ENCODE measurements at regions not wholly inside any gene's neighbourhood (a gene's known extent, or its start where the extent isn't known, plus 50 kb on each side); places are given as distances from the start of the nearest gene placed in this dataset.

DNA sequence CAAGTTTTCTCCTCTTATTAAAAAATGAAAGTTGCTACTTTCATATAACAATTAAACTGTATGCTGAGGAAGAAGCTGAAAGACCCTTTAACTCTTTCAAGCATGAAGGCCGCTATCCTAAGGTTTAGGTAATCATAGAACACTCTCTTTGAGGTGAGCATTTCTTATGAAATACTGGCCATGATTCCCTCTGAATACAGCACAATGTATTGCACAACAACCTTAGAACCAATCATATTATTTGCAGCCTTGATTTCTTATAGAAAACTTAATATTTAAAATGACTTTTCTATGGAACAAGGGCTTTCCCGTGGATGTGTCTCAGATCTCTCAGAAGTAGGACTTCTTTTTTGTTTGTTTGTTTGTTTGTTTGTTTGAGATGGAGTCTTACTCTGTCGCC lies 333.4 kb upstream of the TEX13C start:
- no peaks in the 10 kb centered on the region for H3K4me1 ChIP-seq (ENCODE audit: control insufficient read depth in 1 of 2, insufficient read depth in 2 of 2, low read length in 2 of 2)
- H3K36me3 ChIP-seq (ENCODE audit: control insufficient read depth in 1 of 2, insufficient read depth in 2 of 2, low read length in 1 of 2) = no peaks in the 10 kb centered on the region
- no peak for ATAC-seq (ENCODE audit: low FRiP score)
- WGBS, 2 donors = 65 to 81% methylated on average over 3 of the region's 3 CpGs
- DNase-seq = no peak
- no peaks in the 10 kb centered on the region for H3K9me3 ChIP-seq (ENCODE audit: control insufficient read depth, low read length)
- no peak overlapping the region for H3K4me3 ChIP-seq (ENCODE audit: low read length in 2 of 2)
- intact Hi-C loops (cut with DNase I) = no loop called here
- no peaks in the 10 kb centered on the region for H3K27me3 ChIP-seq (ENCODE audit: control insufficient read depth in 1 of 2, insufficient read depth in 2 of 2, low read length in 1 of 2)
- H3K27ac ChIP-seq (ENCODE audit: low read depth in 1 of 2, low read length in 2 of 2) = no peak overlapping the region

DNA sequence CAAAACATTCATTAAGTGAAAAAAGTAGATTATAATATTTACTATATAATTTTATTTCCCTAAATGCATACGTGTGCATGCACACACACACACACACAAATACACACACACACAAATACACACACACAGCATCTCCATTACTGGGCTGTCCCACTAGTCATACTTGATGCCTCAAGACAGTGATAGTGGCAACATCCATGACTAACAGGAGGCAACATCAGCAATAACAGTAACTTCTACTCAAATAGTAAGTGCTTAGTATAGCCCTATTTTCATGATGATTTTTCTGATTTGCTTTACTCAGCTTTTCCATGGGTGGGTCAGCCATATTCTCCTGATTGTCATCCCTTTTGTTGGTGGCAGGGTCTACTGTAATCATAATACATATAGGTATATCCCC lies 325.9 kb upstream of the TEX13C start:
- H3K27me3 ChIP-seq (ENCODE audit: control insufficient read depth in 1 of 2, insufficient read depth in 2 of 2, low read length in 1 of 2) = no peaks in the 10 kb centered on the region
- H3K27ac ChIP-seq (ENCODE audit: low read depth in 1 of 2, low read length in 2 of 2) = no peak overlapping the region
- intact Hi-C loops (cut with DNase I) = no loop called here
- H3K4me3 ChIP-seq (ENCODE audit: low read length in 2 of 2) = no peak overlapping the region
- no peak for ATAC-seq (ENCODE audit: low FRiP score)
- no peak for DNase-seq
- H3K36me3 ChIP-seq (ENCODE audit: control insufficient read depth in 1 of 2, insufficient read depth in 2 of 2, low read length in 1 of 2) = no peaks in the 10 kb centered on the region
- H3K9me3 ChIP-seq (ENCODE audit: control insufficient read depth, low read length) = no peaks in the 10 kb centered on the region
- H3K4me1 ChIP-seq (ENCODE audit: control insufficient read depth in 1 of 2, insufficient read depth in 2 of 2, low read length in 2 of 2) = no peaks in the 10 kb centered on the region
- 54 to 89% methylated on average over 1 of the region's 1 CpG for WGBS, 2 donors

DNA sequence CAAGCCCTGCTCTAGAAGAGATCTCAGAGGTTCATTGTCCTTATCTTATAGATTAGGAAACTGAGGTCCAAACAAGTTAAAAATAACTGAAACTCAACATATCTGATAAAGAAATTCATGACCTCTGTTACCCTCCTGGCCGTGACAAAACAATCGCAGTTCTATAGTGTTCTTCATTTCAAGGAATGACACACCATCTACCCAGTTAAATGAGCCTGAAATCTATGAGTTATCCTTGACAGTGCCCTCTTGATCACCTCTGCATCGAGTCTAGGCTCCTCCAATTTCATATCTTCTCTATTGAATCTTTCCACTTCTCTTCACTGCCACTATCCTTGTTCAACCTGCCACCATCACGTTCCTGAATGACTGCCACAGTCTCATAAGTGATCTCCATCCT lies 325.3 kb upstream of the TEX13C start:
- Histone ChIP-seq H3K9me3 (ENCODE audit: control insufficient read depth, low read length) (no peaks in the 10 kb centered on the region), H3K36me3 (ENCODE audit: control insufficient read depth in 1 of 2, insufficient read depth in 2 of 2, low read length in 1 of 2) (no peaks in the 10 kb centered on the region), H3K4me1 (ENCODE audit: control insufficient read depth in 1 of 2, insufficient read depth in 2 of 2, low read length in 2 of 2) (no peaks in the 10 kb centered on the region), H3K27me3 (ENCODE audit: control insufficient read depth in 1 of 2, insufficient read depth in 2 of 2, low read length in 1 of 2) (no peaks in the 10 kb centered on the region), H3K4me3 (ENCODE audit: low read length in 2 of 2) (no peak overlapping the region), H3K27ac (ENCODE audit: low read depth in 1 of 2, low read length in 2 of 2) (no peak overlapping the region)
- 50 to 71% methylated on average over 4 of the region's 4 CpGs for WGBS, 2 donors
- no peak for ATAC-seq (ENCODE audit: low FRiP score)
- no peak for DNase-seq
- intact Hi-C loops (cut with DNase I) = no loop called here

DNA sequence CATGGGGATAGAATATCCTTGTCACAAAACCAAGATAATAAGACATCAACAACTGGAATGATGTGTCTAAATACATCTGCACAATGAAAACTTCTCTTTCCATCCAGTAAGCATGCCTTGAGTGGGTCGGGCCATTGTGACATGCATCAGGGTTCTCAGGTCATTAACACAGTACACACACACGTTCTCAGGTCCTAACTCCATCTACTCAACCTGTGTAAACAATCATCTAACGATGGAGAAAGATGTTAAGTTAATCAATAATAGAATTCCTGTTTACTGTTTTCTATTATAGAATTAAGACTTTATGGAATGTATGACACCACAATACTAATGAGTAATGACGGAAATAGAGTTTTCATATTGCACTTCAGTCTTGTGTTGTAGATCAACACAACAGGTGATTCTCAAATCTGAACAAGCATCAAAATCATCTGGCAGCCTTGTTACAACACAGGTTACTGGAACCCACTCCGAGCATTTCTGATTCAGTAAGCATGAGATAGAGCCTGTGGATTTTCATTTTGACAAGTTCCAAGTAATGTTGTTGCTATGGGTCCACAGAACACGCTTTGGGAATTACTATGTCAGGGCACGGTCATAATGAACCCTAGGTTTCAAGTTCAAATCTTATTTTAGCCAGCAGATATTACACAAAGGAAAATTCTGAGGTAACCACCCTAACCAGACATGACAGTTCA lies 315.8 kb upstream of the TEX13C start:
- DNase-seq (no peak), ATAC-seq (ENCODE audit: low FRiP score) (no peak)
- no peak overlapping the region for H3K4me3 ChIP-seq (ENCODE audit: low read length in 2 of 2)
- no peak overlapping the region for H3K27ac ChIP-seq (ENCODE audit: low read depth in 1 of 2, low read length in 2 of 2)
- H3K4me1 ChIP-seq (ENCODE audit: control insufficient read depth in 1 of 2, insufficient read depth in 2 of 2, low read length in 2 of 2) = no peaks in the 10 kb centered on the region
- H3K36me3 ChIP-seq (ENCODE audit: control insufficient read depth in 1 of 2, insufficient read depth in 2 of 2, low read length in 1 of 2) = no peaks in the 10 kb centered on the region
- H3K27me3 ChIP-seq (ENCODE audit: control insufficient read depth in 1 of 2, insufficient read depth in 2 of 2, low read length in 1 of 2) = no peaks in the 10 kb centered on the region
- no peaks in the 10 kb centered on the region for H3K9me3 ChIP-seq (ENCODE audit: control insufficient read depth, low read length)
- intact Hi-C loops (cut with DNase I) = no loop called here
- WGBS, 2 donors = 59 to 62% methylated on average over 7 of the region's 7 CpGs

DNA sequence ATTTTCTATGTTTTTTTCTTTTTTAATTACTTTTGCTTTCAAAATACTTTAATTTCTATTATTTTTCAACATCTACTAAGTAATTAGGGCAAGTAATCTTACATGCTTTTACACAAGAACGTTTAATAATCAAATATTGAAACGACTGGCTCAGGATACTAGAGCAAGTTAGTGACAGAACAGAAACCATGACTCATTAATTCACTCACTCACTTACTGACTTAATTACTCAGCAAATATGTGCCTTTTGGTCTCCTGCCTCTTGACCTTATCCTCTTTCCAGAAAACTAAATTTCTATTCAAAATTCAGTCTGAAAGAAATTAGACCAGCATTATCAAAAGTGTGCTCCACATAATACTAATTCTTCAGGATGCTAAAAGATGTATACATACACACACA lies 314.9 kb upstream of the TEX13C start:
- Histone ChIP-seq H3K36me3 (ENCODE audit: control insufficient read depth in 1 of 2, insufficient read depth in 2 of 2, low read length in 1 of 2) (no peaks in the 10 kb centered on the region), H3K9me3 (ENCODE audit: control insufficient read depth, low read length) (no peaks in the 10 kb centered on the region), H3K4me3 (ENCODE audit: low read length in 2 of 2) (no peak overlapping the region), H3K27me3 (ENCODE audit: control insufficient read depth in 1 of 2, insufficient read depth in 2 of 2, low read length in 1 of 2) (no peaks in the 10 kb centered on the region), H3K27ac (ENCODE audit: low read depth in 1 of 2, low read length in 2 of 2) (no peak overlapping the region), H3K4me1 (ENCODE audit: control insufficient read depth in 1 of 2, insufficient read depth in 2 of 2, low read length in 2 of 2) (no peaks in the 10 kb centered on the region)
- intact Hi-C loops (cut with DNase I) = no loop called here
- ATAC-seq (ENCODE audit: low FRiP score) = no peak
- WGBS, 2 donors = 29 to 45% methylated on average over 2 of the region's 2 CpGs
- DNase-seq = no peak

DNA sequence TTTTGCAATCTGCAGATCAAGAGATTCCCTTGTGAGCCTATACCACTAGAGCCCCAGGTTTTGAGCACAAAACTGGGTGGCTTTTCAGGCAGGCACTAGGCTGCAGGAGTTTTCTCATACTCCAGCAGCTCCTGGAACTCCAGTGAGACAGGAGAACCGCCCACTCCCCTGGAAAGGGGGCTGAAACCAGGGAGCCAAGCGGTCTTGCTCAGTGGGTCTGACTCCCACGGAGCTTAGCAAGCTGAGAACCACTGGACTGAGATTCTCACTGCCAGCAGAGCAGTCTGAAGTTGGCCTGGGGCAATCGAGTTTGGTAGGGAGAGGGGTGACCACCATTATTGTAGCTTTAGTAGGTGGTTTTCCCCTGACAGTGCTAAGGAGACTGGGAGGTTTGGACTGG lies 313.8 kb upstream of the TEX13C start:
- no peaks in the 10 kb centered on the region for H3K9me3 ChIP-seq (ENCODE audit: control insufficient read depth, low read length)
- WGBS, 2 donors = 40 to 52% methylated on average over 4 of the region's 4 CpGs
- no peak overlapping the region for H3K4me3 ChIP-seq (ENCODE audit: low read length in 2 of 2)
- intact Hi-C loops (cut with DNase I) = no loop called here
- no peaks in the 10 kb centered on the region for H3K36me3 ChIP-seq (ENCODE audit: control insufficient read depth in 1 of 2, insufficient read depth in 2 of 2, low read length in 1 of 2)
- DNase-seq (no peak), ATAC-seq (ENCODE audit: low FRiP score) (no peak)
- no peak overlapping the region for H3K27ac ChIP-seq (ENCODE audit: low read depth in 1 of 2, low read length in 2 of 2)
- H3K27me3 ChIP-seq (ENCODE audit: control insufficient read depth in 1 of 2, insufficient read depth in 2 of 2, low read length in 1 of 2) = no peaks in the 10 kb centered on the region
- no peaks in the 10 kb centered on the region for H3K4me1 ChIP-seq (ENCODE audit: control insufficient read depth in 1 of 2, insufficient read depth in 2 of 2, low read length in 2 of 2)

DNA sequence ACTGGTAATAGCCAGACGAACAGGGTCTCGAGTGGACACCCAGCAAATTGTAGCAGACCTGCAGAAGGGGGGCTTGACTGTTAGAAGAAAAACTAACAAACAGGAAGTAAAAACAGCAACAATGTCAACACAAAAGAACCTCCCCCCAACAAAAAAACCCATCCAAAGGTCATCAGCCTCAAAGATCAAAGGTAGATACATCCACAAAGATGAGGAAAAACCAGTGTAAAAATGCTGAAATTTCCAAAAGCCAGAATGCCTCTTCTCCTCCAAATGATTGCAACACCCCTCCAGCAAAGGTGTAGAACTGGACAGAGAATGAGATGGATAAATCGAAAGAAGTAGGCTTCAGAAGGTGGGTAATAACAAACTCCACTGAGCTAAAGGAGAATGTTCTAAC lies 313.0 kb upstream of the TEX13C start:
- intact Hi-C loops (cut with DNase I) = no loop called here
- Histone ChIP-seq H3K36me3 (ENCODE audit: control insufficient read depth in 1 of 2, insufficient read depth in 2 of 2, low read length in 1 of 2) (no peaks in the 10 kb centered on the region), H3K4me3 (ENCODE audit: low read length in 2 of 2) (no peak overlapping the region), H3K27me3 (ENCODE audit: control insufficient read depth in 1 of 2, insufficient read depth in 2 of 2, low read length in 1 of 2) (no peaks in the 10 kb centered on the region), H3K4me1 (ENCODE audit: control insufficient read depth in 1 of 2, insufficient read depth in 2 of 2, low read length in 2 of 2) (no peaks in the 10 kb centered on the region), H3K27ac (ENCODE audit: low read depth in 1 of 2, low read length in 2 of 2) (no peak overlapping the region), H3K9me3 (ENCODE audit: control insufficient read depth, low read length) (no peaks in the 10 kb centered on the region)
- DNase-seq (no peak), ATAC-seq (ENCODE audit: low FRiP score) (no peak)
- WGBS, 2 donors = 78 to 88% methylated on average over 3 of the region's 3 CpGs

DNA sequence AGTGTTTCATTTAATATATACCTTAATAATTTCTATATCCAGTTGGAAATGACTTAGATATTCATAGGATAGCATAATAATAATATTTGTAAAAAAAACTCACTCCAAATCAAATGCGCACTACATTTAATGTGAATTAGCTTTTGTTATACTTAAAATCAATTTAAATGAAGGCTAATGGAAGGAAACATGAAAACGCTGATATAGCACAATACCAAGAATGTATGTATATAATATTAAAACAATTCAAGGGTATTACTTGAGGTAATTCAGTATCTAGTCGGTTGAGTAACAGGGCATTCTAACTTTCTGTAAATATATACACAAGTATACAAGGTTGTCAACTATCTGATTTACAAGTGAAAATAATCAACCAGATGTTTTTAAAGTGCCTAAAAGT lies 307.1 kb upstream of the TEX13C start:
- intact Hi-C loops (cut with DNase I) = no loop called here
- no peak for ATAC-seq (ENCODE audit: low FRiP score)
- no peak for DNase-seq
- Histone ChIP-seq H3K36me3 (ENCODE audit: control insufficient read depth in 1 of 2, insufficient read depth in 2 of 2, low read length in 1 of 2) (no peaks in the 10 kb centered on the region), H3K4me3 (ENCODE audit: low read length in 2 of 2) (no peak overlapping the region), H3K27me3 (ENCODE audit: control insufficient read depth in 1 of 2, insufficient read depth in 2 of 2, low read length in 1 of 2) (no peaks in the 10 kb centered on the region), H3K4me1 (ENCODE audit: control insufficient read depth in 1 of 2, insufficient read depth in 2 of 2, low read length in 2 of 2) (no peaks in the 10 kb centered on the region), H3K27ac (ENCODE audit: low read depth in 1 of 2, low read length in 2 of 2) (no peak overlapping the region), H3K9me3 (ENCODE audit: control insufficient read depth, low read length) (no peaks in the 10 kb centered on the region)
- whole genome bisulfite sequencing, 2 donors = 83 to 92% methylated on average over 3 of the region's 3 CpGs

DNA sequence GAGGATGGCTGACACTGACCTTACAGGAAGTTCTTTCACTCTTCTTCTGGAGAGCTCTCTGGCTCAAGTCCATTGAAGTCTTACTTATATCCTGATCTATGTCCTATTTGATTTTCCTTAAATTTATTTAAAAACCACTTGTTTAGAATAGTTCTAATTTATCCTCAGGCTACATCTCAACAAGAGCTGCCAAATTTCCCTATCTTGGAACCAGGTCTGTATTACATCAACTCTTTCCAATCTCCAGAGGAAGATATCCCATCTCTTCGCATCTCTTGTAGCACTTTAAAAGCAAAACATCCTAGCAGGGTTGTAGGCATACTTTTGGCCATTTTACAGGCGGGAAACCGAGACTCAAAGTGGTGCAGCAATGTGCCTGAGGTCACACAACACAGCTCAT lies 290.5 kb upstream of the TEX13C start:
- intact Hi-C loops (cut with DNase I) = no loop called here
- ATAC-seq (ENCODE audit: low FRiP score) = no peak

More for the DNA sequence above, 290.5 kb upstream of the TEX13C start:
- Histone ChIP-seq H3K36me3 (ENCODE audit: control insufficient read depth in 1 of 2, insufficient read depth in 2 of 2, low read length in 1 of 2) (no peaks in the 10 kb centered on the region), H3K4me1 (ENCODE audit: control insufficient read depth in 1 of 2, insufficient read depth in 2 of 2, low read length in 2 of 2) (no peaks in the 10 kb centered on the region), H3K9me3 (ENCODE audit: control insufficient read depth, low read length) (no peaks in the 10 kb centered on the region), H3K27me3 (ENCODE audit: control insufficient read depth in 1 of 2, insufficient read depth in 2 of 2, low read length in 1 of 2) (no peaks in the 10 kb centered on the region), H3K4me3 (ENCODE audit: low read length in 2 of 2) (no peak overlapping the region), H3K27ac (ENCODE audit: low read depth in 1 of 2, low read length in 2 of 2) (no peak overlapping the region)
- DNase-seq = no peak
- WGBS, 2 donors = 55 to 78% methylated on average over 3 of the region's 3 CpGs
